GM12801 (cell line): ENCODE measurements at regions not wholly inside any gene's neighbourhood (a gene's known extent, or its start where the extent isn't known, plus 50 kb on each side); places are given as distances from the start of the nearest gene placed in this dataset.

ENCODE experiments used
- CTCF ChIP-seq: IDR thresholded peaks from one replicate; pipeline ENCODE4 v1.5.1; 2011; ENCODE audit warnings: control low read depth; ENCODE audit not compliant: insufficient read length; ENCODE audit errors: extremely low read depth

- TF ChIP-seq CTCF, result no peak
Measured at GRCh38 chr7:17185690-17186070, 112.8 kb upstream of the AHR start.

GRCh38 chr7:17186745-17187530, 111.5 kb upstream of the AHR start:
- TF ChIP-seq CTCF, result no peak

GRCh38 chr7:17194656-17195055, 103.8 kb upstream of the AHR start:
- TF ChIP-seq CTCF, result no peak

GRCh38 chr7:17195576-17195975, 102.9 kb upstream of the AHR start:
- TF ChIP-seq CTCF, result no peak

- TF ChIP-seq CTCF, result no peak
Measured at GRCh38 chr7:17205910-17206309, 92.5 kb upstream of the AHR start.

- TF ChIP-seq CTCF, result no peak
Measured at GRCh38 chr7:17206349-17206905, 92.0 kb upstream of the AHR start.

GRCh38 chr7:17207220-17207619, 91.2 kb upstream of the AHR start:
- no peak for TF ChIP-seq CTCF
